Immature natural killer cell (primary cell): ENCODE measurements at regions not wholly inside any gene's neighbourhood (a gene's known extent, or its start where the extent isn't known, plus 50 kb on each side); places are given as distances from the start of the nearest gene placed in this dataset.

Source experiments
- DNase-seq, 3 donors: peaks; one replicate each; pipeline ENCODE4 v3.0.0; 2022; ENCODE audit warnings: mixed read lengths in 1 of 3
- H3K27ac Mint-ChIP-seq, 6 donors: one replicate each; pipeline ENCODE4 v1.8.0; 2020; ENCODE audit warnings: mixed read lengths in 6 of 6, mild to moderate bottlenecking in 5 of 6, inconsistent platforms in 4 of 6, moderate library complexity in 3 of 6
- H3K27me3 Mint-ChIP-seq, 3 donors: one replicate each; pipeline ENCODE4 v1.8.0; 2020 to 2021; ENCODE audit warnings: low read depth in 3 of 3, mild to moderate bottlenecking in 3 of 3, mixed read lengths in 3 of 3, moderate library complexity in 3 of 3, inconsistent platforms in 1 of 3
- H3K36me3 Mint-ChIP-seq, 3 donors: one replicate each; pipeline ENCODE4 v1.8.0; 2020; ENCODE audit warnings: mixed read lengths in 3 of 3, inconsistent platforms in 2 of 3, mild to moderate bottlenecking in 2 of 3
- H3K4me1 Mint-ChIP-seq, 2 donors: one replicate each; pipeline ENCODE4 v1.8.0; 2020; ENCODE audit warnings: inconsistent platforms in 2 of 2, mild to moderate bottlenecking in 2 of 2, mixed read lengths in 2 of 2, moderate library complexity in 1 of 2
- H3K4me3 Mint-ChIP-seq, 5 donors: one replicate each; pipeline ENCODE4 v1.8.0; 2020; ENCODE audit warnings: mild to moderate bottlenecking in 5 of 5, mixed read lengths in 5 of 5, inconsistent platforms in 3 of 5, moderate library complexity in 3 of 5
- H3K9me3 Mint-ChIP-seq, 6 donors: one replicate each; pipeline ENCODE4 v1.8.0; 2020; ENCODE audit warnings: mild to moderate bottlenecking in 6 of 6, mixed read lengths in 6 of 6, inconsistent platforms in 4 of 6, moderate library complexity in 3 of 6

- Mint-ChIP-seq H3K4me1 (no peaks in the 10 kb centered on the region), H3K27me3 (peaks cover 0 to 5% (median 2%) of the 10 kb centered on the region in 3 donors), H3K27ac (no peak overlapping the region), H3K36me3 (no peaks in the 10 kb centered on the region), H3K9me3 (no peaks in the 10 kb centered on the region), H3K4me3 (no peak overlapping the region)
- DNase-seq: peak in 1 of 3 donors; percentile 31
These were observed 133.0 kb upstream of the GSE1 start for GRCh38 chr16:85479972-85480726.

GRCh38 chr16:85480727-85481101, 132.4 kb upstream of the GSE1 start:
- Mint-ChIP-seq H3K36me3 (no peaks in the 10 kb centered on the region), H3K4me1 (no peaks in the 10 kb centered on the region), H3K27me3 (peaks cover 0 to 5% (median 2%) of the 10 kb centered on the region in 3 donors), H3K4me3 (no peak overlapping the region), H3K27ac (no peak overlapping the region), H3K9me3 (no peaks in the 10 kb centered on the region)
- DNase-seq: no peak

- Mint-ChIP-seq H3K27me3 (peaks cover 0 to 7% (median 2%) of the 10 kb centered on the region in 3 donors), H3K4me1 (no peaks in the 10 kb centered on the region), H3K4me3 (no peak overlapping the region), H3K9me3 (no peaks in the 10 kb centered on the region), H3K36me3 (no peaks in the 10 kb centered on the region), H3K27ac (no peak overlapping the region)
- DNase-seq: no peak
These were observed 131.9 kb upstream of the GSE1 start for GRCh38 chr16:85481206-85481605.

GRCh38 chr16:85481738-85482137, 131.4 kb upstream of the GSE1 start:
- Mint-ChIP-seq H3K36me3 (no peaks in the 10 kb centered on the region), H3K27ac (no peak overlapping the region)

GRCh38 chr16:85483424-85483823, 129.7 kb upstream of the GSE1 start:
- no peak for DNase-seq
- Mint-ChIP-seq H3K27me3 (peaks cover under 1 to 9% (median 2%) of the 10 kb centered on the region in 3 donors), H3K9me3 (no peaks in the 10 kb centered on the region), H3K4me3 (no peak overlapping the region), H3K27ac (no peak overlapping the region), H3K4me1 (no peaks in the 10 kb centered on the region), H3K36me3 (no peaks in the 10 kb centered on the region)

More at GRCh38 chr16:85481738-85482137, 131.4 kb upstream of the GSE1 start:
- DNase-seq: no peak
- Mint-ChIP-seq H3K27me3 (peaks cover 0 to 7% (median 2%) of the 10 kb centered on the region in 3 donors), H3K4me1 (no peaks in the 10 kb centered on the region), H3K9me3 (no peaks in the 10 kb centered on the region), H3K4me3 (no peak overlapping the region)

GRCh38 chr16:85484347-85485300, 128.5 kb upstream of the GSE1 start:
- Mint-ChIP-seq H3K4me1 (no peaks in the 10 kb centered on the region), H3K9me3 (no peaks in the 10 kb centered on the region), H3K4me3 (no peak overlapping the region), H3K27me3 (peaks cover 3 to 9% (median 4%) of the 10 kb centered on the region in 3 donors), H3K27ac (no peak overlapping the region), H3K36me3 (no peaks in the 10 kb centered on the region)
- DNase-seq: no peak

GRCh38 chr16:85485379-85485778, 127.7 kb upstream of the GSE1 start:
- Mint-ChIP-seq H3K4me1 (no peaks in the 10 kb centered on the region), H3K4me3 (no peak overlapping the region), H3K36me3 (no peaks in the 10 kb centered on the region), H3K27ac (no peak overlapping the region), H3K9me3 (no peaks in the 10 kb centered on the region), H3K27me3 (peaks cover 3 to 11% (median 8%) of the 10 kb centered on the region in 3 donors)
- no peak for DNase-seq

- no peak overlapping the region for H3K4me3 Mint-ChIP-seq
- DNase-seq: no peak
- H3K9me3 Mint-ChIP-seq: no peaks in the 10 kb centered on the region
- H3K36me3 Mint-ChIP-seq: no peaks in the 10 kb centered on the region
- peaks cover 3 to 11% (median 6%) of the 10 kb centered on the region in 3 donors for H3K27me3 Mint-ChIP-seq
- H3K27ac Mint-ChIP-seq: peak overlapping the region in 1 of 6 donors; percentile 58
- H3K4me1 Mint-ChIP-seq: no peaks in the 10 kb centered on the region
These were observed 126.7 kb upstream of the GSE1 start for GRCh38 chr16:85486256-85486915.

- no peak for DNase-seq
- Mint-ChIP-seq H3K27ac (peak overlapping the region in 1 of 6 donors; percentile 14), H3K27me3 (peaks cover 4 to 9% (median 6%) of the 10 kb centered on the region in 3 donors), H3K9me3 (no peaks in the 10 kb centered on the region), H3K4me1 (no peaks in the 10 kb centered on the region), H3K36me3 (no peaks in the 10 kb centered on the region), H3K4me3 (no peak overlapping the region)
These were observed 124.7 kb upstream of the GSE1 start for GRCh38 chr16:85488414-85488813.

GRCh38 chr16:85490407-85491057, 122.6 kb upstream of the GSE1 start:
- H3K27ac Mint-ChIP-seq: no peak overlapping the region
- no peaks in the 10 kb centered on the region for H3K36me3 Mint-ChIP-seq
- no peaks in the 10 kb centered on the region for H3K4me1 Mint-ChIP-seq
- no peak for DNase-seq
- no peak overlapping the region for H3K4me3 Mint-ChIP-seq
- H3K9me3 Mint-ChIP-seq: no peaks in the 10 kb centered on the region
- H3K27me3 Mint-ChIP-seq: peaks cover 4 to 6% (median 6%) of the 10 kb centered on the region in 3 donors

- DNase-seq: peak; percentile 15 to 42 (median 32)
- no peak overlapping the region for H3K27ac Mint-ChIP-seq
- no peak overlapping the region for H3K4me3 Mint-ChIP-seq
- H3K4me1 Mint-ChIP-seq: no peaks in the 10 kb centered on the region
- H3K36me3 Mint-ChIP-seq: no peaks in the 10 kb centered on the region
- H3K9me3 Mint-ChIP-seq: no peaks in the 10 kb centered on the region
- peaks cover 4 to 6% (median 6%) of the 10 kb centered on the region in 3 donors for H3K27me3 Mint-ChIP-seq
These were observed 121.9 kb upstream of the GSE1 start for GRCh38 chr16:85491058-85491771.

GRCh38 chr16:85491798-85492294, 121.3 kb upstream of the GSE1 start:
- H3K36me3 Mint-ChIP-seq: no peaks in the 10 kb centered on the region
- no peak overlapping the region for H3K4me3 Mint-ChIP-seq
- peaks cover 6% of the 10 kb centered on the region in 3 donors for H3K27me3 Mint-ChIP-seq
- no peaks in the 10 kb centered on the region for H3K9me3 Mint-ChIP-seq
- DNase-seq: no peak
- H3K27ac Mint-ChIP-seq: no peak overlapping the region
- H3K4me1 Mint-ChIP-seq: no peaks in the 10 kb centered on the region
